ENCODE measurements at regions not wholly inside any gene's neighbourhood (a gene's known extent, or its start where the extent isn't known, plus 50 kb on each side); places are given as distances from the start of the nearest gene placed in this dataset.

- no peaks in the 10 kb centered on the region for H3K36me3 ChIP-seq (ENCODE audit: control insufficient read depth in 1 of 2, insufficient read depth in 2 of 2, low read depth in 1 of 2, low read length in 2 of 2)
- DNase-seq = no peak
Observed at GRCh38 chr7:88377434-88377833, 70.7 kb upstream of the STEAP4 start.

DNA sequence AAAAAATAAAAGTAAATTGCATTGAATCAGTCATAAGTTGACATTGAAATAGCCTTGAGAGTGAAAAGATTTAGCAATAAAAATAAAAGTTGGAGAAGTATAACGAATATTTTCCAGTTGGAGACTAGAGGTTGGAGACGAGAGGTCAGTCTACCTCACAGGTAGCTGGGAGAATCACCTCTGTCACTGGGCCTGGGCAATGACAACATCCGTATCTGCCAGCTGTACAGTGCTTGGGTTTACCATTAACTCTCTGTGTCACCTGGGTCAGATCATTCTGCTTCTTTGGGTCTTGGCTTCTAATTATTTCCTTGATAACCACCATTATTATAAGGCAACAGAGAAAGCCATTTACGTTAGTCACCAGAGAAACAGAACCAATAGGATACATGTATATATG is 62.0 kb upstream of the STEAP4 start:
- Histone ChIP-seq H4K8ac (ENCODE audit: low read length) (no peak overlapping the region), H2BK15ac (ENCODE audit: low read depth, poor library complexity, severe bottlenecking) (no peak overlapping the region), H3K4me3 (ENCODE audit: insufficient read depth in 1 of 2, low read depth in 1 of 2, low read length in 2 of 2) (no peak overlapping the region), H3K9ac (ENCODE audit: low read length) (no peak overlapping the region), H3K36me3 (ENCODE audit: control insufficient read depth in 1 of 2, insufficient read depth in 2 of 2, low read depth in 1 of 2, low read length in 2 of 2) (no peaks in the 10 kb centered on the region), H3K14ac (ENCODE audit: low read length in 2 of 2) (no peak overlapping the region), H3K4ac (ENCODE audit: low read depth in 1 of 2, low read length in 2 of 2) (no peak overlapping the region), H3K4me2 (ENCODE audit: low read length, poor library complexity, severe bottlenecking) (no peak overlapping the region), H3K23ac (ENCODE audit: low read length in 2 of 2) (no peak overlapping the region), H3K18ac (ENCODE audit: low read depth in 1 of 2, low read length in 2 of 2) (no peak overlapping the region), H2AK5ac (ENCODE audit: low read length, severe bottlenecking) (no peak overlapping the region), H3K79me1 (replicated peaks; ENCODE audit: low read length, poor library complexity, severe bottlenecking) (no peaks in the 10 kb centered on the region), H2AFZ (ENCODE audit: low read depth, low read length) (no peak overlapping the region), H2BK12ac (ENCODE audit: low read length in 2 of 2) (no peak overlapping the region), H3K9me3 (ENCODE audit: control insufficient read depth, low read length) (no peaks in the 10 kb centered on the region), H3K27me3 (ENCODE audit: control insufficient read depth in 1 of 2, insufficient read depth in 1 of 2, low read length in 2 of 2) (no peaks in the 10 kb centered on the region), H3K27ac (ENCODE audit: low read length, poor library complexity, severe bottlenecking) (no peak overlapping the region), H2BK5ac (ENCODE audit: low read depth, low read length, poor library complexity, severe bottlenecking) (no peak overlapping the region), H2BK120ac (ENCODE audit: low read depth, low read length) (no peak overlapping the region), H4K91ac (ENCODE audit: low read length) (no peak overlapping the region), H3K4me1 (ENCODE audit: control insufficient read depth, insufficient read depth, low read depth, low read length) (no peaks in the 10 kb centered on the region)
- no peak for DNase-seq
- 74% methylated on average over 3 of the region's 4 CpGs for WGBS

More at GRCh38 chr7:88377434-88377833, 70.7 kb upstream of the STEAP4 start:
- Histone ChIP-seq H2BK120ac (ENCODE audit: low read depth, low read length) (no peak overlapping the region), H2BK15ac (ENCODE audit: low read depth, poor library complexity, severe bottlenecking) (no peak overlapping the region), H2BK5ac (ENCODE audit: low read depth, low read length, poor library complexity, severe bottlenecking) (no peak overlapping the region), H4K91ac (ENCODE audit: low read length) (no peak overlapping the region), H3K27ac (ENCODE audit: low read length, poor library complexity, severe bottlenecking) (no peak overlapping the region), H3K4me1 (ENCODE audit: control insufficient read depth, insufficient read depth, low read depth, low read length) (no peaks in the 10 kb centered on the region), H3K14ac (ENCODE audit: low read length in 2 of 2) (no peak overlapping the region), H3K27me3 (ENCODE audit: control insufficient read depth in 1 of 2, insufficient read depth in 1 of 2, low read length in 2 of 2) (no peaks in the 10 kb centered on the region), H2AFZ (ENCODE audit: low read depth, low read length) (no peak overlapping the region), H3K9me3 (ENCODE audit: control insufficient read depth, low read length) (no peaks in the 10 kb centered on the region), H3K4ac (ENCODE audit: low read depth in 1 of 2, low read length in 2 of 2) (no peak overlapping the region), H3K79me1 (replicated peaks; ENCODE audit: low read length, poor library complexity, severe bottlenecking) (no peaks in the 10 kb centered on the region), H2BK12ac (ENCODE audit: low read length in 2 of 2) (no peak overlapping the region), H3K4me3 (ENCODE audit: insufficient read depth in 1 of 2, low read depth in 1 of 2, low read length in 2 of 2) (no peak overlapping the region), H3K23ac (ENCODE audit: low read length in 2 of 2) (no peak overlapping the region), H2AK5ac (ENCODE audit: low read length, severe bottlenecking) (no peak overlapping the region), H4K8ac (ENCODE audit: low read length) (no peak overlapping the region), H3K9ac (ENCODE audit: low read length) (no peak overlapping the region), H3K4me2 (ENCODE audit: low read length, poor library complexity, severe bottlenecking) (no peak overlapping the region), H3K18ac (ENCODE audit: low read depth in 1 of 2, low read length in 2 of 2) (no peak overlapping the region)
- 0% methylated on average over 1 of the region's 1 CpG for whole genome bisulfite sequencing

GRCh38 chr7:88366845-88367244 is 60.2 kb upstream of the STEAP4 start:
- DNase-seq = no peak
- H3K4me2 ChIP-seq (ENCODE audit: low read length, poor library complexity, severe bottlenecking) = no peak overlapping the region
- H2BK12ac ChIP-seq (ENCODE audit: low read length in 2 of 2) = no peak overlapping the region
- no peaks in the 10 kb centered on the region for H3K4me1 ChIP-seq (ENCODE audit: control insufficient read depth, insufficient read depth, low read depth, low read length)
- H2BK120ac ChIP-seq (ENCODE audit: low read depth, low read length) = no peak overlapping the region
- no peak overlapping the region for H3K27ac ChIP-seq (ENCODE audit: low read length, poor library complexity, severe bottlenecking)
- H3K4me3 ChIP-seq (ENCODE audit: insufficient read depth in 1 of 2, low read depth in 1 of 2, low read length in 2 of 2) = no peak overlapping the region
- H3K4ac ChIP-seq (ENCODE audit: low read depth in 1 of 2, low read length in 2 of 2) = no peak overlapping the region
- no peak overlapping the region for H2AK5ac ChIP-seq (ENCODE audit: low read length, severe bottlenecking)
- H3K9me3 ChIP-seq (ENCODE audit: control insufficient read depth, low read length) = no peaks in the 10 kb centered on the region
- no peaks in the 10 kb centered on the region for H3K36me3 ChIP-seq (ENCODE audit: control insufficient read depth in 1 of 2, insufficient read depth in 2 of 2, low read depth in 1 of 2, low read length in 2 of 2)
- no peak overlapping the region for H4K91ac ChIP-seq (ENCODE audit: low read length)
- no peak overlapping the region for H3K23ac ChIP-seq (ENCODE audit: low read length in 2 of 2)
- no peak overlapping the region for H2BK15ac ChIP-seq (ENCODE audit: low read depth, poor library complexity, severe bottlenecking)
- no peak overlapping the region for H3K18ac ChIP-seq (ENCODE audit: low read depth in 1 of 2, low read length in 2 of 2)
- H2AFZ ChIP-seq (ENCODE audit: low read depth, low read length) = no peak overlapping the region
- no peak overlapping the region for H3K9ac ChIP-seq (ENCODE audit: low read length)
- H3K27me3 ChIP-seq (ENCODE audit: control insufficient read depth in 1 of 2, insufficient read depth in 1 of 2, low read length in 2 of 2) = no peaks in the 10 kb centered on the region
- H4K8ac ChIP-seq (ENCODE audit: low read length) = no peak overlapping the region
- no peak overlapping the region for H3K14ac ChIP-seq (ENCODE audit: low read length in 2 of 2)
- WGBS = no CpG with 5 or more reads among the region's 1 CpG
- no peak overlapping the region for H2BK5ac ChIP-seq (ENCODE audit: low read depth, low read length, poor library complexity, severe bottlenecking)
- no peaks in the 10 kb centered on the region for H3K79me1 ChIP-seq (replicated peaks; ENCODE audit: low read length, poor library complexity, severe bottlenecking)

GRCh38 chr7:88363869-88364268 is 57.2 kb upstream of the STEAP4 start:
- H3K79me1 ChIP-seq (replicated peaks; ENCODE audit: low read length, poor library complexity, severe bottlenecking) = no peaks in the 10 kb centered on the region
- no peaks in the 10 kb centered on the region for H3K9me3 ChIP-seq (ENCODE audit: control insufficient read depth, low read length)
- H4K8ac ChIP-seq (ENCODE audit: low read length) = no peak overlapping the region
- H2BK120ac ChIP-seq (ENCODE audit: low read depth, low read length) = no peak overlapping the region
- H4K91ac ChIP-seq (ENCODE audit: low read length) = no peak overlapping the region
- H3K23ac ChIP-seq (ENCODE audit: low read length in 2 of 2) = no peak overlapping the region
- no peaks in the 10 kb centered on the region for H3K27me3 ChIP-seq (ENCODE audit: control insufficient read depth in 1 of 2, insufficient read depth in 1 of 2, low read length in 2 of 2)
- H2BK12ac ChIP-seq (ENCODE audit: low read length in 2 of 2) = no peak overlapping the region
- no peak overlapping the region for H3K4ac ChIP-seq (ENCODE audit: low read depth in 1 of 2, low read length in 2 of 2)
- 86% methylated on average over 1 of the region's 2 CpGs for WGBS
- H2BK5ac ChIP-seq (ENCODE audit: low read depth, low read length, poor library complexity, severe bottlenecking) = no peak overlapping the region
- H3K4me3 ChIP-seq (ENCODE audit: insufficient read depth in 1 of 2, low read depth in 1 of 2, low read length in 2 of 2) = no peak overlapping the region
- H3K9ac ChIP-seq (ENCODE audit: low read length) = no peak overlapping the region
- H3K18ac ChIP-seq (ENCODE audit: low read depth in 1 of 2, low read length in 2 of 2) = no peak overlapping the region
- H3K4me2 ChIP-seq (ENCODE audit: low read length, poor library complexity, severe bottlenecking) = no peak overlapping the region
- H3K4me1 ChIP-seq (ENCODE audit: control insufficient read depth, insufficient read depth, low read depth, low read length) = no peaks in the 10 kb centered on the region
- no peak overlapping the region for H3K27ac ChIP-seq (ENCODE audit: low read length, poor library complexity, severe bottlenecking)
- H2AK5ac ChIP-seq (ENCODE audit: low read length, severe bottlenecking) = no peak overlapping the region
- no peak overlapping the region for H3K14ac ChIP-seq (ENCODE audit: low read length in 2 of 2)
- DNase-seq = no peak
- H2BK15ac ChIP-seq (ENCODE audit: low read depth, poor library complexity, severe bottlenecking) = no peak overlapping the region
- H3K36me3 ChIP-seq (ENCODE audit: control insufficient read depth in 1 of 2, insufficient read depth in 2 of 2, low read depth in 1 of 2, low read length in 2 of 2) = no peaks in the 10 kb centered on the region
- H2AFZ ChIP-seq (ENCODE audit: low read depth, low read length) = no peak overlapping the region

Measured in mesenchymal stem cell (in vitro differentiated cells and primary cell).